ENCODE measurements at regions not wholly inside any gene's neighbourhood (a gene's known extent, or its start where the extent isn't known, plus 50 kb on each side); places are given as distances from the start of the nearest gene placed in this dataset.

DNA sequence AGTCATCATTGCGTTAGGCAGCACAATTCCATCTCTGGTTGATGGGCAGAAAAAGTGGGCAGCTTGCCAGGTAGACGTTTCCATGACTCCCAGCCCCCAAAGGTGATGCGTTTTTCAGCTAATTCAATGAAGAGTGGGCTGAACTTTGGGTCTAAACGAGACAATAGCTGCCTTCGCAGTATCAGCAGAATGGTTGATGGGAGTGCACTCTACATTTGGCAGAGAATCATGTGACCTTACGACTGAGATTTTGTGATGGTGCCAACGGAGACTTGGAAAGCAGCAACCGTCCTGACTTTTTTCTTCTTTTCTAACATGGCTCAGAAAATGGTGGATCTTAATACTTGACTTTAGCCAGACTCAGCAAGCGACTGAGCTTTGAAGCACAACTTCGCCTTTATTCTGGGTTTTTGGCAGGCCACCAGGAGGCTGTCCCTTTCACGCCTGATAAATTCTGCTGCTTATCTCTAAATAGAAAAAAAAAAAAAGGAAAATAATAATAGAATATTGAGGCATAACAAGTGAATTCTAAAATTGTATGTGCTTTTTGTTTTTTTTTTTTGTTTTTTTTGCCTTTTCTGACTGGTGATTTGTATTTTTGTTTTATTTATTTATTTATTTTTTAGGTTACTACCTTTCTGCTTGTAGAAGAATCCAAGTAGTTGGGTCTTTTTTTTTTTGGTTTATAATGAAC lies 804.8 kb downstream of the USP25 start:
- Histone ChIP-seq H3K4me1 (ENCODE audit: control insufficient read depth, insufficient read depth, low read length) (peaks cover 3% of the 10 kb centered on the region), H3K9me3 (ENCODE audit: control insufficient read depth in 2 of 2, low read length in 2 of 2) (peaks cover 0 to 2% of the 10 kb centered on the region in 2 donors), H3K36me3 (ENCODE audit: control insufficient read depth in 2 of 2, insufficient read depth in 2 of 2, low read length in 2 of 2) (peaks cover 0 to 2% of the 10 kb centered on the region in 2 donors), H3K27ac (ENCODE audit: low read length) (peak overlapping the region; percentile 77), H3K27me3 (ENCODE audit: control insufficient read depth in 1 of 2, insufficient read depth in 2 of 2, low read length in 2 of 2) (no peaks in the 10 kb centered on the region), H3K4me3 (ENCODE audit: low read length in 2 of 2) (peak overlapping the region; percentile 67 to 76), H3K9ac (ENCODE audit: low read length in 2 of 2) (peak overlapping the region; percentile 48 to 64)

GRCh38 chr21:16535102-16535422 lies 805.3 kb downstream of the USP25 start:
- peaks cover 0 to 2% of the 10 kb centered on the region in 2 donors for H3K9me3 ChIP-seq (ENCODE audit: control insufficient read depth in 2 of 2, low read length in 2 of 2)
- H3K4me1 ChIP-seq (ENCODE audit: control insufficient read depth, insufficient read depth, low read length), result peaks cover 3% of the 10 kb centered on the region
- no peaks in the 10 kb centered on the region for H3K27me3 ChIP-seq (ENCODE audit: control insufficient read depth in 1 of 2, insufficient read depth in 2 of 2, low read length in 2 of 2)
- H3K36me3 ChIP-seq (ENCODE audit: control insufficient read depth in 2 of 2, insufficient read depth in 2 of 2, low read length in 2 of 2), result peaks cover 0 to 2% of the 10 kb centered on the region in 2 donors
- peak overlapping the region; percentile 54 to 76 for H3K4me3 ChIP-seq (ENCODE audit: low read length in 2 of 2)
- peak overlapping the region; percentile 38 for H3K27ac ChIP-seq (ENCODE audit: low read length)
- peak overlapping the region; percentile 24 to 64 for H3K9ac ChIP-seq (ENCODE audit: low read length in 2 of 2)

DNA sequence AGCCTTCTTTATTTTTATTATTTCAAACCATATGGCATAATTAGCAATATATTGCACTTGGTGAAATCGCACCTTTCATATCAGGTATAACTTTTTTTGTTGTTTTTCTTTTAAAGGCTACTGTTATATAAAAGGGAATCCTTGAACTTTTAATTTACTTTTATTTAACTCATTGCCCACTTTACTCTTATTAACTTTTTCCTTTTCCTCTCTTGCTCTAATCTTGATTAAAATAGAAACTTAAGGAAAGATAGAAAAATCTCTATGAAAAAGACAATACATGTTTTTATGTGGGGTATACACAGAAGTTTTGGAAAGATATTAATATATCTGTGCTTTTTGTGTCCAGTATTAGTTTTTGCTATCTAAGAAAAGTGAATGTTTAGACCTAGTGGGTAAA lies 805.8 kb downstream of the USP25 start:
- Histone ChIP-seq H3K9me3 (ENCODE audit: control insufficient read depth in 2 of 2, low read length in 2 of 2) (peaks cover 0 to 2% of the 10 kb centered on the region in 2 donors), H3K27ac (ENCODE audit: low read length) (no peak overlapping the region), H3K9ac (ENCODE audit: low read length in 2 of 2) (peak overlapping the region in 1 of 2 donors; percentile 24), H3K4me1 (ENCODE audit: control insufficient read depth, insufficient read depth, low read length) (peaks cover 3% of the 10 kb centered on the region), H3K4me3 (ENCODE audit: low read length in 2 of 2) (peak overlapping the region; percentile 54 to 76), H3K27me3 (ENCODE audit: control insufficient read depth in 1 of 2, insufficient read depth in 2 of 2, low read length in 2 of 2) (no peaks in the 10 kb centered on the region), H3K36me3 (ENCODE audit: control insufficient read depth in 2 of 2, insufficient read depth in 2 of 2, low read length in 2 of 2) (peaks cover 0 to 2% of the 10 kb centered on the region in 2 donors)

- Histone ChIP-seq H3K9ac (ENCODE audit: low read length in 2 of 2) (no peak overlapping the region), H3K4me3 (ENCODE audit: low read length in 2 of 2) (peak overlapping the region in 1 of 2 donors; percentile 4), H3K9me3 (ENCODE audit: control insufficient read depth in 2 of 2, low read length in 2 of 2) (peaks cover 0 to 2% of the 10 kb centered on the region in 2 donors), H3K4me1 (ENCODE audit: control insufficient read depth, insufficient read depth, low read length) (peaks cover 3% of the 10 kb centered on the region), H3K27me3 (ENCODE audit: control insufficient read depth in 1 of 2, insufficient read depth in 2 of 2, low read length in 2 of 2) (no peaks in the 10 kb centered on the region), H3K36me3 (ENCODE audit: control insufficient read depth in 2 of 2, insufficient read depth in 2 of 2, low read length in 2 of 2) (peaks cover 0 to 2% of the 10 kb centered on the region in 2 donors), H3K27ac (ENCODE audit: low read length) (no peak overlapping the region)
These were observed 806.4 kb downstream of the USP25 start for GRCh38 chr21:16536140-16536539.

- Histone ChIP-seq H3K36me3 (ENCODE audit: control insufficient read depth in 2 of 2, insufficient read depth in 2 of 2, low read length in 2 of 2) (peaks cover 0 to 2% of the 10 kb centered on the region in 2 donors), H3K4me3 (ENCODE audit: low read length in 2 of 2) (peak overlapping the region in 1 of 2 donors; percentile 50), H3K27me3 (ENCODE audit: control insufficient read depth in 1 of 2, insufficient read depth in 2 of 2, low read length in 2 of 2) (no peaks in the 10 kb centered on the region), H3K9me3 (ENCODE audit: control insufficient read depth in 2 of 2, low read length in 2 of 2) (no peaks in the 10 kb centered on the region), H3K4me1 (ENCODE audit: control insufficient read depth, insufficient read depth, low read length) (peaks cover 3% of the 10 kb centered on the region), H3K9ac (ENCODE audit: low read length in 2 of 2) (peak overlapping the region in 1 of 2 donors; percentile 46), H3K27ac (ENCODE audit: low read length) (no peak overlapping the region)
These were observed 807.1 kb downstream of the USP25 start for GRCh38 chr21:16536643-16537434.

GRCh38 chr21:16537501-16537900 lies 807.7 kb downstream of the USP25 start:
- peak overlapping the region in 1 of 2 donors; percentile 46 for H3K9ac ChIP-seq (ENCODE audit: low read length in 2 of 2)
- H3K27ac ChIP-seq (ENCODE audit: low read length), result no peak overlapping the region
- peak overlapping the region in 1 of 2 donors; percentile 50 for H3K4me3 ChIP-seq (ENCODE audit: low read length in 2 of 2)
- H3K4me1 ChIP-seq (ENCODE audit: control insufficient read depth, insufficient read depth, low read length), result peaks cover 3% of the 10 kb centered on the region
- H3K36me3 ChIP-seq (ENCODE audit: control insufficient read depth in 2 of 2, insufficient read depth in 2 of 2, low read length in 2 of 2), result no peaks in the 10 kb centered on the region
- no peaks in the 10 kb centered on the region for H3K27me3 ChIP-seq (ENCODE audit: control insufficient read depth in 1 of 2, insufficient read depth in 2 of 2, low read length in 2 of 2)
- H3K9me3 ChIP-seq (ENCODE audit: control insufficient read depth in 2 of 2, low read length in 2 of 2), result no peaks in the 10 kb centered on the region

GRCh38 chr21:16538405-16538804 lies 808.6 kb downstream of the USP25 start:
- H3K4me3 ChIP-seq (ENCODE audit: low read length in 2 of 2), result no peak overlapping the region
- H3K9ac ChIP-seq (ENCODE audit: low read length in 2 of 2), result no peak overlapping the region

GRCh38 chr21:16538936-16539440 lies 809.2 kb downstream of the USP25 start:
- Histone ChIP-seq H3K4me3 (ENCODE audit: low read length in 2 of 2) (no peak overlapping the region), H3K9ac (ENCODE audit: low read length in 2 of 2) (no peak overlapping the region), H3K27ac (ENCODE audit: low read length) (no peak overlapping the region), H3K9me3 (ENCODE audit: control insufficient read depth in 2 of 2, low read length in 2 of 2) (no peaks in the 10 kb centered on the region), H3K36me3 (ENCODE audit: control insufficient read depth in 2 of 2, insufficient read depth in 2 of 2, low read length in 2 of 2) (no peaks in the 10 kb centered on the region), H3K4me1 (ENCODE audit: control insufficient read depth, insufficient read depth, low read length) (peaks cover 3% of the 10 kb centered on the region), H3K27me3 (ENCODE audit: control insufficient read depth in 1 of 2, insufficient read depth in 2 of 2, low read length in 2 of 2) (no peaks in the 10 kb centered on the region)

More at GRCh38 chr21:16538405-16538804, 808.6 kb downstream of the USP25 start:
- Histone ChIP-seq H3K4me1 (ENCODE audit: control insufficient read depth, insufficient read depth, low read length) (peaks cover 3% of the 10 kb centered on the region), H3K36me3 (ENCODE audit: control insufficient read depth in 2 of 2, insufficient read depth in 2 of 2, low read length in 2 of 2) (no peaks in the 10 kb centered on the region), H3K27me3 (ENCODE audit: control insufficient read depth in 1 of 2, insufficient read depth in 2 of 2, low read length in 2 of 2) (no peaks in the 10 kb centered on the region), H3K9me3 (ENCODE audit: control insufficient read depth in 2 of 2, low read length in 2 of 2) (no peaks in the 10 kb centered on the region), H3K27ac (ENCODE audit: low read length) (no peak overlapping the region)

DNA sequence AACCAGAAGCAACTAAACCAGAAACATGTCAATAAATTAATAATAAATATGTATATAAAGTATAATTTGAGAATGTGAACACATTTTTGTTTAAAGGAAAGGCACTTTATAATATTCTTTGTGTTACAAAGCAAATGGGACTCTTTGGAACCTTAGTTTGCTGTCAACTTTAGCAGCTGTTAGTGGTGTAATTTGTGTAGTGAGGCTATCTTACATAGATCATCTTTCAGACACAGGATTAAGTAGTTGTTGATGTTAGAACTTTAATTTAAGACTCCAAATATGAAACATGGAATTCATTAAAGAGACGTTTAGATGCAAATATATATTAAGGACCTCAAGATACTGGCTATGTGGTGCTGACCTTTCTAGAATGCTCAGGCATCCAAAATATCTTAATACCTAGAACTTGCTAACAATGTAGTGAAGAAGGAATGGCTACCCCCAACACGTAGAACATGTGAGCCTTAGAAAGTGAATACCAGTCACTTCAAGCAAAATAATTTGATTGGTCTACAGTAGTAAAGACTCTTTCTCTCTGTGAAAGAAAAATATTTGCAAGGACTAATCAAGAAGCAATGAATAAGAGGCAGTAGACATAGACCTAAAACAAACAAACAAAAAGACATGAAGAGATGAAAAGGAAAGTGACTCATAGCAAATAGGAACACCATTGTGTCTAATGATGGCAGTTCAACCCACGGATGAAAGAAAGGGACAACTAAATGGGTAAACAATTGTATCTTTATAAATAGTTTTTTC lies 811.4 kb downstream of the USP25 start:
- Histone ChIP-seq H3K36me3 (ENCODE audit: control insufficient read depth in 2 of 2, insufficient read depth in 2 of 2, low read length in 2 of 2) (no peaks in the 10 kb centered on the region), H3K9me3 (ENCODE audit: control insufficient read depth in 2 of 2, low read length in 2 of 2) (no peaks in the 10 kb centered on the region), H3K27me3 (ENCODE audit: control insufficient read depth in 1 of 2, insufficient read depth in 2 of 2, low read length in 2 of 2) (no peaks in the 10 kb centered on the region), H3K27ac (ENCODE audit: low read length) (no peak overlapping the region), H3K4me3 (ENCODE audit: low read length in 2 of 2) (no peak overlapping the region), H3K9ac (ENCODE audit: low read length in 2 of 2) (no peak overlapping the region), H3K4me1 (ENCODE audit: control insufficient read depth, insufficient read depth, low read length) (no peaks in the 10 kb centered on the region)

GRCh38 chr21:16550118-16550517 lies 820.3 kb downstream of the USP25 start:
- Histone ChIP-seq H3K36me3 (ENCODE audit: control insufficient read depth in 2 of 2, insufficient read depth in 2 of 2, low read length in 2 of 2) (no peaks in the 10 kb centered on the region), H3K9ac (ENCODE audit: low read length in 2 of 2) (no peak overlapping the region), H3K4me1 (ENCODE audit: control insufficient read depth, insufficient read depth, low read length) (no peaks in the 10 kb centered on the region), H3K27me3 (ENCODE audit: control insufficient read depth in 1 of 2, insufficient read depth in 2 of 2, low read length in 2 of 2) (no peaks in the 10 kb centered on the region), H3K9me3 (ENCODE audit: control insufficient read depth in 2 of 2, low read length in 2 of 2) (no peaks in the 10 kb centered on the region), H3K27ac (ENCODE audit: low read length) (no peak overlapping the region), H3K4me3 (ENCODE audit: low read length in 2 of 2) (no peak overlapping the region)
